ENCODE measurements at regions not wholly inside any gene's neighbourhood (a gene's known extent, or its start where the extent isn't known, plus 50 kb on each side); places are given as distances from the start of the nearest gene placed in this dataset.

- in situ Hi-C loops (cut with HindIII; ENCODE audit: low pct_ligation_motif_present, low sequenced_read_pairs) = no loop called here
- no peak for DNase-seq
- TF ChIP-seq, protein P1, sequence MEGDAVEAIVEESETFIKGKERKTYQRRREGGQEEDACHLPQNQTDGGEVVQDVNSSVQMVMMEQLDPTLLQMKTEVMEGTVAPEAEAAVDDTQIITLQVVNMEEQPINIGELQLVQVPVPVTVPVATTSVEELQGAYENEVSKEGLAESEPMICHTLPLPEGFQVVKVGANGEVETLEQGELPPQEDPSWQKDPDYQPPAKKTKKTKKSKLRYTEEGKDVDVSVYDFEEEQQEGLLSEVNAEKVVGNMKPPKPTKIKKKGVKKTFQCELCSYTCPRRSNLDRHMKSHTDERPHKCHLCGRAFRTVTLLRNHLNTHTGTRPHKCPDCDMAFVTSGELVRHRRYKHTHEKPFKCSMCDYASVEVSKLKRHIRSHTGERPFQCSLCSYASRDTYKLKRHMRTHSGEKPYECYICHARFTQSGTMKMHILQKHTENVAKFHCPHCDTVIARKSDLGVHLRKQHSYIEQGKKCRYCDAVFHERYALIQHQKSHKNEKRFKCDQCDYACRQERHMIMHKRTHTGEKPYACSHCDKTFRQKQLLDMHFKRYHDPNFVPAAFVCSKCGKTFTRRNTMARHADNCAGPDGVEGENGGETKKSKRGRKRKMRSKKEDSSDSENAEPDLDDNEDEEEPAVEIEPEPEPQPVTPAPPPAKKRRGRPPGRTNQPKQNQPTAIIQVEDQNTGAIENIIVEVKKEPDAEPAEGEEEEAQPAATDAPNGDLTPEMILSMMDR (IDR thresholded peaks at IDR 0.05; ENCODE audit: low read depth, low read length, missing control alignments) = no peak
Observed at GRCh38 chr13:56850852-56851251, 289.9 kb upstream of the PRR20A start.

DNA sequence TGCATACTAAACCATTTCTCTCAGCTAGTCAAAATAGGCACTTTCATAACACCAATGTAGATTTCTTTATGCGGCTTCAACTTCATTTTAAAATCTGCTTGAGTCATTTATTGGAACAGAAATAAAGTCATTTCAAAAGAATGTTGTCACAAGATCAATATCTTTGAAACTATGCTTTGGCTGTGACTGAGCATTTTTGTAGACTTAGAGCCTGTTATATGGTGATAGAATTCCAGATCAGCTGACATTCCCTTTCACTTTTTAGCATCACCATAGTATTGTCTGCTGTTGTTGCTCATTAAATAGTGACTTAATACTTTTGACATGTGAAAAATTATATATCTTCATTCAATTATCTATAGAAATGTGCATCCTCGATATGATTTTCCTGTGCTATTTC lies 279.2 kb upstream of the PRR20A start:
- H3K4me3 ChIP-seq (ENCODE audit: low read depth, low read length) = no peak overlapping the region
- DNase-seq = no peak
- no peak overlapping the region for H3K27ac ChIP-seq
- TF ChIP-seq, protein P1 (IDR thresholded peaks at IDR 0.05; ENCODE audit: low read depth, low read length, missing control alignments) = no peak
- H3K36me3 ChIP-seq (replicated peaks) = no peaks in the 10 kb centered on the region
- in situ Hi-C loops (cut with HindIII; ENCODE audit: low pct_ligation_motif_present, low sequenced_read_pairs) = no loop called here
- no peaks in the 10 kb centered on the region for H3K27me3 ChIP-seq (replicated peaks)

More at GRCh38 chr13:56850852-56851251, 289.9 kb upstream of the PRR20A start:
- Histone ChIP-seq H3K27me3 (replicated peaks) (no peaks in the 10 kb centered on the region), H3K27ac (no peak overlapping the region), H3K4me3 (ENCODE audit: low read depth, low read length) (no peak overlapping the region), H3K36me3 (replicated peaks) (no peaks in the 10 kb centered on the region)

DNA sequence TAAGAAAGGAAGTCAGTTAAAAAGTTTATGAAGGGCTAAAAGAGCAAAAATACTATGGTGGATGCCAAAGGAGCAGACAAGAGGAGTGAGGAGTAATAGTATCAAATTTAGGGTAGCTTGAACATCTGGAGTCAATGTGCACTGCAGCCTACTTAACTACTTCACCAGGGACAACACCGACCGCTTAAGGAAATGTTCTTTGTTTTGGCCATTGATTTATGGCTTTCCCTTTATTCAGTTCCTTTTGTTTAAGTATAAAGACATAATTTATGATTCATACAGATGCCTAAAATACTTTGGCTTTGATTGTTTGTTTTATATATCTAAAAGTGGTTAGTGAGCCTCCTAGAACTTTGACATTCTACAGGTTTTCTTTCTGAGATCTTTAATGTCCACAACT lies 276.3 kb upstream of the PRR20A start:
- DNase-seq = no peak
- Histone ChIP-seq H3K27ac (no peak overlapping the region), H3K36me3 (replicated peaks) (no peaks in the 10 kb centered on the region), H3K27me3 (replicated peaks) (no peaks in the 10 kb centered on the region), H3K4me3 (ENCODE audit: low read depth, low read length) (no peak overlapping the region)
- in situ Hi-C loops (cut with HindIII; ENCODE audit: low pct_ligation_motif_present, low sequenced_read_pairs) = no loop called here
- TF ChIP-seq, protein P1 (IDR thresholded peaks at IDR 0.05; ENCODE audit: low read depth, low read length, missing control alignments) = no peak

- H3K27me3 ChIP-seq (replicated peaks) = no peaks in the 10 kb centered on the region
- TF ChIP-seq, protein P1 (IDR thresholded peaks at IDR 0.05; ENCODE audit: low read depth, low read length, missing control alignments) = no peak
- in situ Hi-C loops (cut with HindIII; ENCODE audit: low pct_ligation_motif_present, low sequenced_read_pairs) = no loop called here
- no peak for DNase-seq
- no peaks in the 10 kb centered on the region for H3K36me3 ChIP-seq (replicated peaks)
- H3K4me3 ChIP-seq (ENCODE audit: low read depth, low read length) = no peak overlapping the region
- no peak overlapping the region for H3K27ac ChIP-seq
Observed at GRCh38 chr13:56865416-56865815, 275.3 kb upstream of the PRR20A start.

DNA sequence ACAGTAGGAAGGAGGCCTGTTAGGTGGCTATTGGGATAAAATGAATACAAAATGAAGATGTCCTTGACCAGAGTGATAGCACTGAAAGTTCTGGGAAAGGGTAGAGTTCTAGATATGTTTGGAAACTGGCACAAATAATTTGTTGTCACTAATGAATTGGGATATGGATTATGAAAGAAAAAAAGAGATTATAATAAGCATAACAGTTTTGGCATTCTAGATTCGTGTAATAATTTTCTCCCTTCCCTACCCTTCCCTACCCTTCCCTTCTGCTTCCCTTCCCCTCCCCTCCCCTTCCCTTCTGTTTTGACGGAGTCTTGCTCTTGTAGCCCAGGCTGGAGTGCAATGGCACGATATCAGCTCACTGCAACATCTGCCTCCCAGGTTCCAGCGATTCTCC lies 271.0 kb upstream of the PRR20A start:
- no peak overlapping the region for H3K27ac ChIP-seq
- no peak overlapping the region for H3K4me3 ChIP-seq (ENCODE audit: low read depth, low read length)
- no peak for DNase-seq
- TF ChIP-seq, protein P1 (IDR thresholded peaks at IDR 0.05; ENCODE audit: low read depth, low read length, missing control alignments) = no peak
- no peaks in the 10 kb centered on the region for H3K36me3 ChIP-seq (replicated peaks)
- in situ Hi-C loops (cut with HindIII; ENCODE audit: low pct_ligation_motif_present, low sequenced_read_pairs) = no loop called here
- H3K27me3 ChIP-seq (replicated peaks) = no peaks in the 10 kb centered on the region

- TF ChIP-seq, protein P1 (IDR thresholded peaks at IDR 0.05; ENCODE audit: low read depth, low read length, missing control alignments) = no peak
Observed at GRCh38 chr13:56886398-56886797, 254.3 kb upstream of the PRR20A start.

More at GRCh38 chr13:56886398-56886797, 254.3 kb upstream of the PRR20A start:
- in situ Hi-C loops (cut with HindIII; ENCODE audit: low pct_ligation_motif_present, low sequenced_read_pairs) = no loop called here
- Histone ChIP-seq H3K4me3 (ENCODE audit: low read depth, low read length) (no peak overlapping the region), H3K27ac (no peak overlapping the region), H3K27me3 (replicated peaks) (no peaks in the 10 kb centered on the region), H3K36me3 (replicated peaks) (no peaks in the 10 kb centered on the region)
- no peak for DNase-seq
